GM18498 (cell line): ENCODE measurements at regions not wholly inside any gene's neighbourhood (a gene's known extent, or its start where the extent isn't known, plus 50 kb on each side); places are given as distances from the start of the nearest gene placed in this dataset.

ENCODE experiments used
- ATAC-seq: cut with Tn5 transposase; IDR thresholded peaks from one replicate; pipeline ENCODE4 v1.9.1; 2021; ENCODE audit warnings: mild to moderate bottlenecking, moderate library complexity; ENCODE audit not compliant: unreplicated experiment

GRCh38 chr9:80062567-80062966 lies 490.8 kb downstream of the TLE4 start:
- ATAC-seq: no peak

DNA sequence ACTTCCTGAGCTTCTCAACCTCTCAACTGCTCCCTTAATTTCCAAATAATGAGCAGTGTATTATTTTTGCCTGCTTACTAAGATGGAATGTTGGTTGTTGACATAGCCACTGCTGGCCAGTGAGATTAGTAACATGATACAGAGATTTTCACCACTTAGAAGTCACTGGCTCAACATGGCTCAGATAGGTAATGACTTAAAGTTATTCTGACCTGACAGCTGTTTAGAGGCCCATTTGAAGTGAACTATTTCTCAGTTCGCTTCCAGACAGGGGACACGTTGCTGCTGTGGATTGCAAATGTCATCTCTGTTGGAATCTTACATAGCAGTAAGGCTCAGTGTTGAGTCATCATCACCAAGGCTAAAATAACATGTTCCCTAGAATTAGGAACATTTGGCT lies 490.2 kb downstream of the TLE4 start:
- ATAC-seq: no peak

DNA sequence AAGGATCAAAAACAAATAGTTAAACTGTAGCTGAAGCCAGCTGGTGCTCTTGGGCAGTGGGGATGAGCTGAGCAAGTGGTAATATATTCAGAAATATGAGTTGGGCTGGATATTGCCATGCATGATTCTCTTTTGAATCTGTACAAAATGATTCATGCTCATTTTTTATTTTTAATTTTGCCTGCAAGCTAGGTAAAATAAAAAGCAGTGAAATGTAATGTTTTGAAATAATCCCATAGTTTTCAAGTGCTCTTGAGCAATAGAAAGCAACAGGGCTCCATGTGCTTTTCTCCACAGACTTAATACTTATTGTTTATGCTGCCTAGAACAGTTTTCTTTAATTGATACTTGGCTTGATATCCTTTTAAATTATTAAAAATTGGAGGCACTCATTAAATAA lies 489.3 kb downstream of the TLE4 start:
- no peak for ATAC-seq

- no peak for ATAC-seq
Measured at GRCh38 chr9:80059979-80060378, 488.2 kb downstream of the TLE4 start.

- no peak for ATAC-seq
Measured at GRCh38 chr9:80059191-80059590, 487.4 kb downstream of the TLE4 start.

DNA sequence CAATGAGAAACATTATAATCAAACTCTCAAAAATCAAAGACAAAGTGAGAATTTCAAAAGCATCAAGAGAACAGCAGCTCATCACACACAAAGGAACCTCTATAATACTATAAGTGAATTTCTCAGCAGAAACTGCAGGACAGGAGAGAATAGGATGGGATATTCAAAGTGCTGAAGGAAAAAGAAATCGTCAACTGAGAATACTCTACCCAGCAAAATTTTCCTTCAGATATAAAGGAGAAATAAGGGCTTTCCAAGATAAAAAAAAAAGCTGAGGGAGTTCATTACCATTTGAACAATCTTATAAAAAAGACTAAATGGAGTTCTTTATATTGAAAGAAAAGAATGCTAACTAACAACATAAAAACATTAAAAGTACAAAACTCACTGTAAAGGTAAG lies 481.1 kb downstream of the TLE4 start:
- no peak for ATAC-seq

DNA sequence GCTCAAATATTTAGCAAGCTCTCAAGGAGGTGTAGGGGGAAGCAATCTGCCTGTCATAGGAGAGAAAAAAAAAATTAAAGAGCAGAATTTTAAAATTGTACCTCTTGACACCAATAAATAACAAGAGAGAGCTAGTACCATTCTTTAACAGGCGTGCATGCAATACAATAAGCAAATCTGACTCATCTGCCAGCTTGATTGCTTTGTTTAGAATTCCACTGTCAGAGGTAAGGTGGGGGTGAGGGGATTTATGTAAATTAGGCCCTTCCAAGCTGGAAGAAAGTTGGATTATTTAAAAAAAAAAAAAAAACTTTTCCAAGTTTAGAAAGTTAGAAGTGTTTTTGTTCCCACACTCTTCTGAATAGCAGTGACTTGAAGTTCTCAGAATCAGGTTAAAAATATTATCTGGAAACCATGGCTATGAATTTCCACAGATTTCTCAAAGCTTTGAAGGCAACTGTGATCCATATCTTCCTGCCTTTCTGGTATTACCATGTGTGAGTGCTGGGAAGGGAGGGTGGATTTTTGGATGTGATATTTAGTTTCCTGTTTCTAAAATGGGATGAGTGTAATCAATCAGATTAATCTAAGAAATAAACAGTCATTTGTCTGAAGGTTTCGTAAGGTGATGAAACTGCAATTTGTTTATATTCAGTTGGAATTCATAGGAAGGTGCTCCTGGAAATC lies 477.5 kb downstream of the TLE4 start:
- ATAC-seq: no peak

DNA sequence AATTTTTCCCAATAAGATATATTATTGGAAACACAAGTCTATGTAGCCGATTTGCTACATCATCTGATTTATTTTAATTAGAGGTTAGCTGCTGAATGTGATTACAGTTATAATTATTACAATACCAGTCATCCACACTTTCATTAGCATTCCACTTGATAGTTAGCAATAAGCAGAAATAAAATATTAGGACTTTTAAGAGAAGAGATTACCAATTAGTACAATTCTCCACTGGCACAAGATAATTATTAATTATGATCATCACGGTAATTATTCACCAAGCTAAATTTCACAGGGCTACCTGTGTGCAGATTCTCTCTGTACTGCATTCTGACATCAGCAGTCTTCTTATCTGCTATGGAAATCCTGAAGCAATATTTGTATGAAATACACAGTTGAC lies 474.7 kb downstream of the TLE4 start:
- ATAC-seq: no peak

DNA sequence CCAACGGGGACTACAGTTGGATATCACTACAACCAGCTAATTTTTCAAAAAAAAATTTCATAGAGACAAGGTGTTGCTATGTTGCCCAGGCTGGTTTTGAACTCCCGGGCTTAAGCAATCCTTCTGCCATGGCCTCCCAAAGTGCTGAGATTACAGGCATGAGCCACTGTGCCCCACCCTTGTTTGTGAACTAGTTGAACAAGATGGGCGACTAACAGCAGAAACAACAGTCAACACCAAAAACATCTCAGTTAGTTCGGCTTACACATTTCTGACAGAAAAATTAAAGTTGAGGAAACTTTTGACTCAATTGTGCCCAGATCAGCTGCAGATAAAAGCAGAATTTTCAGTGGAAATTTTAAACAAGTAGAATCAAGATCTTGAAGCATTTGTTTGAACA lies 470.1 kb downstream of the TLE4 start:
- no peak for ATAC-seq

DNA sequence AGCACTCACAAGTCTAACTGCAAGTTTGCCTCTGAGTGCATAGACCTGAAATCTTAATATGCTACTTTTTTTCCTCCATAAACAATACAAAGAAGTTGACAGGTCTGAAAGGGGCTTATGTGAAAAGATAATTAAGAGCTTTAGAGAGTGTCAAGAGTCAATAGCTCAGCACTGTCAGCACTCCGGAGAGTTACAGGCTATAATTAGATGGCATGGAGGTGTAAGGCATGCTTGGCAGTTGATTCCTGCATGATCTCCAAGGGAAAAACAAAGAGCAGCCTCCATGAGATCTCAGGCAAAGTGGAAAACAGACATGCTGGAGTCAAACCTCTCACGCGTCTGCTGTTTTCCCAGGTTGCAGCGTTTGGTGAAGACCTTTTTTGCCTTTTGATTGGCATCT lies 468.7 kb downstream of the TLE4 start:
- ATAC-seq: no peak

- no peak for ATAC-seq
Measured at GRCh38 chr9:80030801-80031200, 459.0 kb downstream of the TLE4 start.

GRCh38 chr9:80028501-80028900 lies 456.7 kb downstream of the TLE4 start:
- no peak for ATAC-seq

DNA sequence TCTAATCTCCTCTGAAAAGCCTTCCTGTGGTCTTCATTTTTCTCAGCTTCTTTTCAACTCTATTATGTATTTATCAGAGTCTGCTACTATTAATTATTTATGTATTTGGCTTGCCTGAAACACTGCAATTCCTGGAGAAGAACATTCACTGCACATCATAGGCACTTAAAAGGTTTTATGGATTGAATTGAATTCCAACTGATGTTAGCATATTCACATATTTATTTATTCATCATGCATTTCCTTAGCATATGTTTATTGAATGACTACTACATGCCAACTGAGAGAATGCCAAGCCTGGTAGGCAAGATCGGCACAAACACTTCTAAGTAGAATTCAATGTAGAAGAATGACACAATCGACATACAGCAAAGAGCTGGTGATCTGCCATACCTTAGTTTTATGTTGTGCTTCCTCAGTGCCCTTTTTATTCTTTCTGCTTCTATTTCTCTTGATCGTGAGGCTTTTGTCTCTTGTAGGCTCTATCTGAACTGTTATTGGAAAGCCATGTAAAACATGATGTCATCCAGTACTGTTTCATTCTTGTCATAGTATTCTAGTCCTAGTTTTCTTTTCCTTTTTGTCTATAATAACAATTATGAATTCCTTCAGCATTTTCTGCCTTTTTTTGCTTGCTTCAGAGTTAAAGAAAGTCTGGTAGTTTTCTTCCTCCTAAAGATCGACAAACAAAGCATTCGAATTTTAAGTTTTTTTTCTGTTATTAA lies 454.2 kb downstream of the TLE4 start:
- no peak for ATAC-seq

DNA sequence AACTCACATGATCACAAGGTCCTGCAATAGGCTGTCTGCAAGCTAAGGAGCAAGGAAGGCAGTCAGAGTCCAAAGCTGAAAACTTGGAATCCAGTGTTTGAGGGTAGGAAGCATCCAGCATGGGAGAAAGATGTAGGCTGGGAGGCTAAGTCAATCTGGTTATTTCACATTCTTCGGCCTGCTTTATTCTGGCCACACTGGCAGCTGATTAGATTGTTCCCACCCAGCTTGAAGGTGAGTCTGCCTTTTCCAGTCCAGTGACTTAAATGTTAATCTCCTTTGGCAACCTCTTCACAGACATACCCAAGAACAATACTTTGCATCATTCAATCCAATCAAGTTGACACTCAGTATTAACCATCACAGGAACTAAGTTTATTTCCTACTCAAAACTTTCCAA lies 453.4 kb downstream of the TLE4 start:
- no peak for ATAC-seq

- ATAC-seq: no peak
Measured at GRCh38 chr9:80020530-80020929, 448.8 kb downstream of the TLE4 start.

GRCh38 chr9:80020056-80020455 lies 448.3 kb downstream of the TLE4 start:
- no peak for ATAC-seq

- ATAC-seq: no peak
Measured at GRCh38 chr9:80013891-80014290, 442.1 kb downstream of the TLE4 start.

GRCh38 chr9:80012557-80013330 lies 441.0 kb downstream of the TLE4 start:
- ATAC-seq: no peak

DNA sequence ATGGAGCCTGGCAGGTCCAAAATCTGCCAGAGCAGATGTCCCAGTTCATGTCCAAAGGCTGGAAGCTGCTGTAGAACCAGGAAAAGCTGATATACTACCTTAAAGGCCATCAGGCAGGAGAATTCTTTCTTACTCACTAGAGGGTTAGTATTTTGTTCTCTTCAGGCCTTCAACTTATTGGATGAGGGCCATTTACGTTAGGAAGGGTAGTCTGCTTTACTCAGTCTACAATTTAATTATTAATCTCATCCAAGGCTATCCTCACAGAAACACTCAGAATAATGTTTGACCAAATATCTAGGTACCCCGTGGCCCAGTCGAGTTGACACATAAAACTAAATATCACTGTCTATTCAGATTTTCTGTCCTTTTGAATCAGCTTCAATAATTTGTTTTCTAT lies 437.4 kb downstream of the TLE4 start:
- ATAC-seq: no peak

DNA sequence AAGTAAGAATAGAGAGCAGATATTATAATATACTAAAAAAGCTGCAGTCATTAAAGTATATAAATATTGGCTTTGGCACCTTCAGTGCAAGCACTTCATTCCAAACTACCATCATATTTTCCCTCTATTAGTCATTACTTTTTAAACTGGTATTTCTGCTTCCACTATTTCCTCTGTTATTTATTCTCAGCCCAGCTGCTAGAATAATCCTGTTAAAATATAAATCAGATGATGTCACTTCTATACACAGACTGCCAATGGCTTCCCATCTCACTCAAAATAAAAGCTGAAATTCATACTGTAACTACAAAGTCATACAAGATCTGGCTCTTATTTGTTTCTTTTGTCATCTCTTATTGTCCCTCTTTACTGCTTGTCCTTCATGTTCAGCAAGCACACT lies 432.9 kb downstream of the TLE4 start:
- no peak for ATAC-seq

- ATAC-seq: no peak
Measured at GRCh38 chr9:79990536-79990935, 418.8 kb downstream of the TLE4 start.

- ATAC-seq: no peak
Measured at GRCh38 chr9:79989079-79989478, 417.3 kb downstream of the TLE4 start.
